Esophagus (tissue), 2 donors: ENCODE measurements at regions not wholly inside any gene's neighbourhood (a gene's known extent, or its start where the extent isn't known, plus 50 kb on each side); places are given as distances from the start of the nearest gene placed in this dataset.

ENCODE experiments used
- H3K27ac ChIP-seq, 2 donors: one replicate each; pipeline ENCODE4 v1.5.1; 2013; ENCODE audit warnings: low read depth in 2 of 2, mild to moderate bottlenecking in 2 of 2, inconsistent platforms in 1 of 2, low read length in 1 of 2, moderate library complexity in 1 of 2
- H3K27me3 ChIP-seq, 2 donors: one replicate each; pipeline ENCODE4 v1.6.1; 2013; ENCODE audit warnings: low read length in 2 of 2, control low read depth in 1 of 2, mild to moderate bottlenecking in 1 of 2; ENCODE audit not compliant: insufficient read depth in 2 of 2, control insufficient read depth in 1 of 2
- H3K36me3 ChIP-seq, 2 donors: one replicate each; pipeline ENCODE4 v1.6.1; 2013; ENCODE audit warnings: low read length in 1 of 2; ENCODE audit not compliant: control insufficient read depth in 2 of 2, insufficient read depth in 2 of 2
- H3K4me1 ChIP-seq, 2 donors: one replicate each; pipeline ENCODE4 v1.6.1; 2013; ENCODE audit warnings: low read length in 1 of 2; ENCODE audit not compliant: control insufficient read depth in 2 of 2, insufficient read depth in 2 of 2
- H3K4me3 ChIP-seq, 2 donors: one replicate each; pipeline ENCODE4 v1.5.1; 2013; ENCODE audit warnings: low read length in 2 of 2, mild to moderate bottlenecking in 2 of 2, low read depth in 1 of 2, moderate library complexity in 1 of 2
- H3K9me3 ChIP-seq, 2 donors: one replicate each; pipeline ENCODE4 v1.6.1; 2013; ENCODE audit warnings: mild to moderate bottlenecking in 2 of 2, low read depth in 1 of 2, low read length in 1 of 2, moderate library complexity in 1 of 2; ENCODE audit not compliant: control insufficient read depth in 2 of 2, insufficient read depth in 1 of 2
- WGBS, 2 donors: extraction: QIAGEN DNeasy Blood & Tissue Kit; methylation state at CpG; one replicate each; pipeline ENCODE4 v1.1.7; 2013; 5-methylcytosine and 5-hydroxymethylcytosine counted together
- donor health status: healthy with polysubstance abuse.
- donor health status: Bipolar disorder and iron deficiency.

- Histone ChIP-seq H3K9me3 (no peaks in the 10 kb centered on the region), H3K4me1 (no peaks in the 10 kb centered on the region), H3K27me3 (no peaks in the 10 kb centered on the region), H3K27ac (no peak overlapping the region), H3K4me3 (no peak overlapping the region), H3K36me3 (no peaks in the 10 kb centered on the region)
- 20 to 32% methylated on average over 1 of the region's 1 CpG for WGBS, 2 donors
Observed at GRCh38 chr18:26771524-26771923, 94.0 kb downstream of the AQP4 start.

GRCh38 chr18:26768385-26768784 is 97.1 kb downstream of the AQP4 start:
- Histone ChIP-seq H3K27ac (no peak overlapping the region), H3K27me3 (no peaks in the 10 kb centered on the region), H3K36me3 (no peaks in the 10 kb centered on the region), H3K9me3 (no peaks in the 10 kb centered on the region), H3K4me3 (no peak overlapping the region), H3K4me1 (no peaks in the 10 kb centered on the region)
- 52 to 59% methylated on average over 7 of the region's 7 CpGs for WGBS, 2 donors

- no peaks in the 10 kb centered on the region for H3K9me3 ChIP-seq
- no peaks in the 10 kb centered on the region for H3K27me3 ChIP-seq
- 63 to 71% methylated on average over 2 of the region's 2 CpGs for WGBS, 2 donors
- no peaks in the 10 kb centered on the region for H3K36me3 ChIP-seq
- H3K4me1 ChIP-seq = no peaks in the 10 kb centered on the region
- no peak overlapping the region for H3K27ac ChIP-seq
- H3K4me3 ChIP-seq = no peak overlapping the region
Observed at GRCh38 chr18:26765498-26765897, 100.0 kb downstream of the AQP4 start.

GRCh38 chr18:26764586-26764985 is 100.9 kb downstream of the AQP4 start:
- Histone ChIP-seq H3K27ac (no peak overlapping the region), H3K9me3 (peaks cover 0 to 2% of the 10 kb centered on the region in 2 donors), H3K4me3 (no peak overlapping the region), H3K27me3 (no peaks in the 10 kb centered on the region), H3K4me1 (no peaks in the 10 kb centered on the region), H3K36me3 (no peaks in the 10 kb centered on the region)

GRCh38 chr18:26764177-26764576 is 101.3 kb downstream of the AQP4 start:
- Histone ChIP-seq H3K4me1 (no peaks in the 10 kb centered on the region), H3K27ac (no peak overlapping the region), H3K27me3 (no peaks in the 10 kb centered on the region), H3K9me3 (peaks cover 0 to 2% of the 10 kb centered on the region in 2 donors), H3K36me3 (no peaks in the 10 kb centered on the region), H3K4me3 (no peak overlapping the region)
- 58 to 90% methylated on average over 1 of the region's 1 CpG for WGBS, 2 donors

- Histone ChIP-seq H3K27ac (no peak overlapping the region), H3K27me3 (no peaks in the 10 kb centered on the region), H3K4me3 (no peak overlapping the region), H3K9me3 (peaks cover 0 to 2% of the 10 kb centered on the region in 2 donors), H3K4me1 (no peaks in the 10 kb centered on the region), H3K36me3 (no peaks in the 10 kb centered on the region)
- 45 to 72% methylated on average over 6 of the region's 6 CpGs for WGBS, 2 donors
Observed at GRCh38 chr18:26763446-26764110, 101.9 kb downstream of the AQP4 start.

- Histone ChIP-seq H3K9me3 (peaks cover 0 to 2% of the 10 kb centered on the region in 2 donors), H3K27ac (no peak overlapping the region), H3K4me3 (no peak overlapping the region), H3K36me3 (no peaks in the 10 kb centered on the region), H3K27me3 (no peaks in the 10 kb centered on the region), H3K4me1 (no peaks in the 10 kb centered on the region)
- whole genome bisulfite sequencing, 2 donors = 23 to 25% methylated on average over 4 of the region's 4 CpGs
Observed at GRCh38 chr18:26757263-26758019, 108.1 kb downstream of the AQP4 start.

GRCh38 chr18:26756556-26756955 is 109.0 kb downstream of the AQP4 start:
- 50 to 54% methylated on average over 2 of the region's 2 CpGs for WGBS, 2 donors
- no peaks in the 10 kb centered on the region for H3K36me3 ChIP-seq
- H3K4me1 ChIP-seq = no peaks in the 10 kb centered on the region
- no peak overlapping the region for H3K4me3 ChIP-seq
- no peaks in the 10 kb centered on the region for H3K27me3 ChIP-seq
- no peak overlapping the region for H3K27ac ChIP-seq
- H3K9me3 ChIP-seq = peaks cover 0 to 2% of the 10 kb centered on the region in 2 donors

- 26 to 38% methylated on average over 10 of the region's 10 CpGs for WGBS, 2 donors
- H3K36me3 ChIP-seq = no peaks in the 10 kb centered on the region
- no peak overlapping the region for H3K27ac ChIP-seq
- H3K9me3 ChIP-seq = no peaks in the 10 kb centered on the region
- no peaks in the 10 kb centered on the region for H3K4me1 ChIP-seq
- no peaks in the 10 kb centered on the region for H3K27me3 ChIP-seq
- no peak overlapping the region for H3K4me3 ChIP-seq
Observed at GRCh38 chr18:26746826-26747475, 118.6 kb downstream of the AQP4 start.
